ENCODE measurements at regions not wholly inside any gene's neighbourhood (a gene's known extent, or its start where the extent isn't known, plus 50 kb on each side); places are given as distances from the start of the nearest gene placed in this dataset.

GRCh38 chr3:25155652-25156471 lies 272.2 kb upstream of the RARB start:
- 62% methylated on average over 4 of the region's 4 CpGs for WGBS
- Histone ChIP-seq H3K4me1 (ENCODE audit: insufficient read depth) (no peaks in the 10 kb centered on the region), H3K27ac (ENCODE audit: low read depth) (no peak overlapping the region), H3K36me3 (ENCODE audit: insufficient read depth) (no peaks in the 10 kb centered on the region), H3K4me3 (ENCODE audit: low read depth, low read length) (no peak overlapping the region)
- no peak for DNase-seq (ENCODE audit: extremely low spot score)

GRCh38 chr3:25156626-25157025 lies 271.4 kb upstream of the RARB start:
- 22% methylated on average over 5 of the region's 5 CpGs for WGBS
- no peak overlapping the region for H3K4me3 ChIP-seq (ENCODE audit: low read depth, low read length)
- no peaks in the 10 kb centered on the region for H3K4me1 ChIP-seq (ENCODE audit: insufficient read depth)
- no peak for DNase-seq (ENCODE audit: extremely low spot score)
- no peaks in the 10 kb centered on the region for H3K36me3 ChIP-seq (ENCODE audit: insufficient read depth)
- H3K27ac ChIP-seq (ENCODE audit: low read depth) = no peak overlapping the region

GRCh38 chr3:25165306-25165705 lies 262.8 kb upstream of the RARB start:
- no peak overlapping the region for H3K27ac ChIP-seq (ENCODE audit: low read depth)
- no peak for DNase-seq (ENCODE audit: extremely low spot score)
- no peaks in the 10 kb centered on the region for H3K4me1 ChIP-seq (ENCODE audit: insufficient read depth)
- H3K4me3 ChIP-seq (ENCODE audit: low read depth, low read length) = no peak overlapping the region
- 95% methylated on average over 3 of the region's 3 CpGs for WGBS
- H3K36me3 ChIP-seq (ENCODE audit: insufficient read depth) = no peaks in the 10 kb centered on the region

- H3K27ac ChIP-seq (ENCODE audit: low read depth) = no peak overlapping the region
- H3K4me1 ChIP-seq (ENCODE audit: insufficient read depth) = no peaks in the 10 kb centered on the region
- no peaks in the 10 kb centered on the region for H3K36me3 ChIP-seq (ENCODE audit: insufficient read depth)
- WGBS = 80% methylated on average over 3 of the region's 3 CpGs
- H3K4me3 ChIP-seq (ENCODE audit: low read depth, low read length) = no peak overlapping the region
- no peak for DNase-seq (ENCODE audit: extremely low spot score)
Observed at GRCh38 chr3:25166016-25166415, 262.0 kb upstream of the RARB start.

- Histone ChIP-seq H3K27ac (ENCODE audit: low read depth) (no peak overlapping the region), H3K36me3 (ENCODE audit: insufficient read depth) (no peaks in the 10 kb centered on the region), H3K4me1 (ENCODE audit: insufficient read depth) (no peaks in the 10 kb centered on the region), H3K4me3 (ENCODE audit: low read depth, low read length) (no peak overlapping the region)
- WGBS = 59% methylated on average over 3 of the region's 3 CpGs
- no peak for DNase-seq (ENCODE audit: extremely low spot score)
Observed at GRCh38 chr3:25169151-25169550, 258.9 kb upstream of the RARB start.

- Histone ChIP-seq H3K4me3 (ENCODE audit: low read depth, low read length) (no peak overlapping the region), H3K27ac (ENCODE audit: low read depth) (no peak overlapping the region), H3K36me3 (ENCODE audit: insufficient read depth) (no peaks in the 10 kb centered on the region), H3K4me1 (ENCODE audit: insufficient read depth) (no peaks in the 10 kb centered on the region)
- DNase-seq (ENCODE audit: extremely low spot score) = no peak
- WGBS = 69% methylated on average over 3 of the region's 3 CpGs
Observed at GRCh38 chr3:25170021-25170420, 258.0 kb upstream of the RARB start.

- WGBS = 84% methylated on average over 4 of the region's 4 CpGs
- Histone ChIP-seq H3K4me3 (ENCODE audit: low read depth, low read length) (no peak overlapping the region), H3K36me3 (ENCODE audit: insufficient read depth) (no peaks in the 10 kb centered on the region), H3K4me1 (ENCODE audit: insufficient read depth) (no peaks in the 10 kb centered on the region), H3K27ac (ENCODE audit: low read depth) (no peak overlapping the region)
- no peak for DNase-seq (ENCODE audit: extremely low spot score)
Observed at GRCh38 chr3:25171118-25171807, 256.8 kb upstream of the RARB start.

GRCh38 chr3:25171897-25172296 lies 256.2 kb upstream of the RARB start:
- no peak overlapping the region for H3K27ac ChIP-seq (ENCODE audit: low read depth)

GRCh38 chr3:25173606-25174005 lies 254.5 kb upstream of the RARB start:
- Histone ChIP-seq H3K27ac (ENCODE audit: low read depth) (no peak overlapping the region), H3K4me1 (ENCODE audit: insufficient read depth) (no peaks in the 10 kb centered on the region), H3K4me3 (ENCODE audit: low read depth, low read length) (no peak overlapping the region), H3K36me3 (ENCODE audit: insufficient read depth) (no peaks in the 10 kb centered on the region)
- no peak for DNase-seq (ENCODE audit: extremely low spot score)
- WGBS = 46% methylated on average over 1 of the region's 1 CpG

More at GRCh38 chr3:25171897-25172296, 256.2 kb upstream of the RARB start:
- no peak overlapping the region for H3K4me3 ChIP-seq (ENCODE audit: low read depth, low read length)
- WGBS = 89% methylated on average over 6 of the region's 6 CpGs
- H3K36me3 ChIP-seq (ENCODE audit: insufficient read depth) = no peaks in the 10 kb centered on the region
- DNase-seq (ENCODE audit: extremely low spot score) = no peak
- no peaks in the 10 kb centered on the region for H3K4me1 ChIP-seq (ENCODE audit: insufficient read depth)

- Histone ChIP-seq H3K36me3 (ENCODE audit: insufficient read depth) (no peaks in the 10 kb centered on the region), H3K4me1 (ENCODE audit: insufficient read depth) (no peaks in the 10 kb centered on the region), H3K27ac (ENCODE audit: low read depth) (no peak overlapping the region), H3K4me3 (ENCODE audit: low read depth, low read length) (no peak overlapping the region)
- WGBS = 96% methylated on average over 13 of the region's 13 CpGs
- DNase-seq (ENCODE audit: extremely low spot score) = no peak
Observed at GRCh38 chr3:25174251-25174650, 253.8 kb upstream of the RARB start.

- no peaks in the 10 kb centered on the region for H3K36me3 ChIP-seq (ENCODE audit: insufficient read depth)
- 67% methylated on average over 3 of the region's 3 CpGs for WGBS
- DNase-seq (ENCODE audit: extremely low spot score) = no peak
- no peaks in the 10 kb centered on the region for H3K4me1 ChIP-seq (ENCODE audit: insufficient read depth)
- no peak overlapping the region for H3K4me3 ChIP-seq (ENCODE audit: low read depth, low read length)
- H3K27ac ChIP-seq (ENCODE audit: low read depth) = no peak overlapping the region
Observed at GRCh38 chr3:25177041-25177440, 251.0 kb upstream of the RARB start.

GRCh38 chr3:25178672-25179071 lies 249.4 kb upstream of the RARB start:
- H3K27ac ChIP-seq (ENCODE audit: low read depth) = no peak overlapping the region
- H3K36me3 ChIP-seq (ENCODE audit: insufficient read depth) = no peaks in the 10 kb centered on the region
- no peaks in the 10 kb centered on the region for H3K4me1 ChIP-seq (ENCODE audit: insufficient read depth)
- no peak for DNase-seq (ENCODE audit: extremely low spot score)
- H3K4me3 ChIP-seq (ENCODE audit: low read depth, low read length) = no peak overlapping the region
- WGBS = 91% methylated on average over 4 of the region's 4 CpGs

- Histone ChIP-seq H3K36me3 (ENCODE audit: insufficient read depth) (no peaks in the 10 kb centered on the region), H3K4me3 (ENCODE audit: low read depth, low read length) (no peak overlapping the region), H3K27ac (ENCODE audit: low read depth) (no peak overlapping the region), H3K4me1 (ENCODE audit: insufficient read depth) (no peaks in the 10 kb centered on the region)
- WGBS = 94% methylated on average over 2 of the region's 2 CpGs
- no peak for DNase-seq (ENCODE audit: extremely low spot score)
Observed at GRCh38 chr3:25181096-25181495, 247.0 kb upstream of the RARB start.

- Histone ChIP-seq H3K36me3 (ENCODE audit: insufficient read depth) (no peaks in the 10 kb centered on the region), H3K4me1 (ENCODE audit: insufficient read depth) (no peaks in the 10 kb centered on the region), H3K4me3 (ENCODE audit: low read depth, low read length) (no peak overlapping the region), H3K27ac (ENCODE audit: low read depth) (no peak overlapping the region)
- 70% methylated on average over 3 of the region's 3 CpGs for WGBS
- DNase-seq (ENCODE audit: extremely low spot score) = no peak
Observed at GRCh38 chr3:25182794-25183193, 245.3 kb upstream of the RARB start.
